H1 (cell line): ENCODE measurements at regions not wholly inside any gene's neighbourhood (a gene's known extent, or its start where the extent isn't known, plus 50 kb on each side); places are given as distances from the start of the nearest gene placed in this dataset.

Experiments
- CTCF ChIA-PET: fragments of 300-600 bp; sonication (Branson Sonifier 250); formaldehyde crosslinking; loops from one replicate; lab custom pipeline; 2021; ENCODE audit not compliant: partially characterized antibody; lab: Charles Lee
- POLR2A ChIA-PET: fragments of 300-600 bp; sonication (Branson Sonifier 250); formaldehyde crosslinking; loops from one replicate; lab custom pipeline; 2021; ENCODE audit warnings: inconsistent platforms; ENCODE audit not compliant: partially characterized antibody; lab: Charles Lee
- DNase-seq, 2 experiments: peaks; one replicate each; pipeline versions ENCODE4 v3.0.0 to v3.0.0-alpha.2; 2010 to 2022; ENCODE audit warnings: low spot score in 2 of 2, low read depth in 1 of 2, mixed read lengths in 1 of 2
- FAIRE-seq: peaks from 2 replicates; lab custom pipeline; 2011; peaks lifted over from hg19 to GRCh38; lab: Jason Lieb, UNC
- H2AFZ ChIP-seq: 2 replicates; pipeline ENCODE4 v1.8.1; 2012; ENCODE audit warnings: low read length, inconsistent platforms
- H2AK5ac ChIP-seq: 2 replicates; pipeline ENCODE4 v1.6.1; 2013; ENCODE audit warnings: low read depth, low read length
- H2BK120ac ChIP-seq: replicated peaks from 2 replicates; pipeline ENCODE3; 2013; ENCODE audit warnings: low read depth, low read length, inconsistent platforms
- H2BK12ac ChIP-seq: 2 replicates; pipeline ENCODE4 v1.6.1; 2013; ENCODE audit warnings: low read depth, low read length
- H2BK15ac ChIP-seq: 2 replicates; pipeline ENCODE4 v1.6.1; 2013; ENCODE audit warnings: low read length
- H2BK20ac ChIP-seq: 2 replicates; pipeline ENCODE4 v1.6.1; 2013; ENCODE audit warnings: low read length
- H2BK5ac ChIP-seq: 2 replicates; pipeline ENCODE4 v1.6.1; 2013; ENCODE audit warnings: low read depth, low read length
- H3K14ac ChIP-seq: 2 replicates; pipeline ENCODE4 v1.6.1; 2013; ENCODE audit warnings: inconsistent platforms; ENCODE audit not compliant: insufficient read length
- H3K18ac ChIP-seq: 2 replicates; pipeline ENCODE4 v1.6.1; 2013; ENCODE audit warnings: low read length; ENCODE audit errors: extremely low read depth
- H3K23ac ChIP-seq: 2 replicates; pipeline ENCODE4 v1.6.1; 2013; ENCODE audit warnings: inconsistent platforms; ENCODE audit not compliant: insufficient read length
- H3K23me2 ChIP-seq: 2 replicates; pipeline ENCODE4 v1.6.1; 2013; ENCODE audit warnings: low read depth, low read length
- H3K27ac ChIP-seq: 2 replicates; pipeline ENCODE4 v1.6.1; 2011; ENCODE audit warnings: low read depth, low read length, inconsistent platforms
- H3K27me3 ChIP-seq, 4 experiments: replicated peaks in 1 of 4; 1 replicate in 1 of 4; 2 replicates in 3 of 4; pipeline versions ENCODE4 v1.6.1 to v1.8.1; 2011 to 2013; ENCODE audit warnings: low read length in 3 of 4, mild to moderate bottlenecking in 3 of 4, inconsistent platforms in 2 of 4, mixed read lengths in 2 of 4, moderate library complexity in 1 of 4; ENCODE audit not compliant: control insufficient read depth in 3 of 4, insufficient read depth in 3 of 4; ENCODE audit errors: extremely low read depth in 1 of 4
- H3K36me3 ChIP-seq, 4 experiments: 2 replicates each; pipeline versions ENCODE4 v1.6.1 to v1.8.1; 2011 to 2013; ENCODE audit warnings: mild to moderate bottlenecking in 4 of 4, low read length in 3 of 4, moderate library complexity in 2 of 4, control low read depth in 1 of 4, inconsistent platforms in 1 of 4; ENCODE audit not compliant: insufficient read depth in 4 of 4, control insufficient read depth in 2 of 4
- H3K4ac ChIP-seq: replicated peaks from 2 replicates; pipeline ENCODE3; 2013; ENCODE audit warnings: low read length, low read depth, mixed read lengths, inconsistent platforms; ENCODE audit not compliant: insufficient read length
- H3K4me1 ChIP-seq, 4 experiments: replicated peaks in 1 of 4; 1 replicate in 1 of 4; 2 replicates in 3 of 4; pipeline versions ENCODE4 v1.6.1 to v1.8.1; 2011 to 2013; ENCODE audit warnings: low read length in 3 of 4, inconsistent platforms in 2 of 4, mixed read lengths in 1 of 4; ENCODE audit not compliant: insufficient read depth in 4 of 4, control insufficient read depth in 3 of 4
- H3K4me2 ChIP-seq, 2 experiments: 2 replicates each; pipeline versions ENCODE4 v1.6.1 to v1.8.1; 2011 to 2013; ENCODE audit warnings: low read depth in 2 of 2, low read length in 2 of 2, control low read depth in 1 of 2, inconsistent platforms in 1 of 2, mild to moderate bottlenecking in 1 of 2; ENCODE audit not compliant: insufficient read depth in 1 of 2
- H3K4me3 ChIP-seq, 4 experiments: fragments of 200-600, 300-600 bp in 1 of 4; sonication (generic), shearing (Covaris generic), sonication (Bioruptor Twin) in 1 of 4; 2 replicates each; pipeline versions ENCODE4 v1.5.1 to v1.8.1; 2011 to 2016; ENCODE audit warnings: low read length in 4 of 4, low read depth in 3 of 4, control low read depth in 2 of 4, inconsistent platforms in 2 of 4, mild to moderate bottlenecking in 2 of 4, mixed read lengths in 1 of 4, moderate library complexity in 1 of 4; ENCODE audit not compliant: insufficient read depth in 2 of 4; ENCODE audit errors: extremely low read depth in 1 of 4
- H3K56ac ChIP-seq: replicated peaks from 2 replicates; pipeline ENCODE3; 2013; ENCODE audit warnings: low read depth, mild to moderate bottlenecking, mixed read lengths, low read length, inconsistent platforms; ENCODE audit not compliant: insufficient read length
- H3K79me1 ChIP-seq: 2 replicates; pipeline ENCODE4 v1.6.1; 2013; ENCODE audit warnings: low read depth, low read length, control low read depth
- H3K79me2 ChIP-seq, 2 experiments: 2 replicates each; pipeline versions ENCODE4 v1.6.1 to v1.8.1; 2012 to 2013; ENCODE audit warnings: low read length in 2 of 2, mild to moderate bottlenecking in 2 of 2, inconsistent platforms in 1 of 2; ENCODE audit not compliant: insufficient read depth in 2 of 2, control insufficient read depth in 1 of 2
- H3K9ac ChIP-seq, 4 experiments: replicated peaks in 1 of 4; 1 replicate in 1 of 4; 2 replicates in 3 of 4; pipeline versions ENCODE4 v1.6.1 to v1.8.1; 2011 to 2013; ENCODE audit warnings: low read depth in 3 of 4, low read length in 3 of 4, control low read depth in 2 of 4, mild to moderate bottlenecking in 2 of 4, moderate library complexity in 2 of 4, inconsistent platforms in 1 of 4; ENCODE audit errors: extremely low read depth in 1 of 4
- H3K9me3 ChIP-seq, 2 experiments: 2 replicates each; pipeline versions ENCODE4 v1.6.1 to v1.8.1; 2012 to 2013; ENCODE audit warnings: mild to moderate bottlenecking in 2 of 2, moderate library complexity in 2 of 2, control low read depth in 1 of 2, inconsistent platforms in 1 of 2, low read depth in 1 of 2, low read length in 1 of 2, mixed read lengths in 1 of 2; ENCODE audit not compliant: insufficient read depth in 2 of 2
- H4K20me1 ChIP-seq, 2 experiments: replicated peaks in 1 of 2; 2 replicates each; pipeline versions ENCODE3 to v1.8.1; 2011 to 2013; ENCODE audit warnings: inconsistent platforms in 2 of 2, low read length in 2 of 2, mild to moderate bottlenecking in 1 of 2; ENCODE audit not compliant: insufficient read depth in 2 of 2, control insufficient read depth in 1 of 2
- H4K5ac ChIP-seq: 2 replicates; pipeline ENCODE4 v1.6.1; 2013; ENCODE audit warnings: low read length, low read depth, mixed read lengths, inconsistent platforms; ENCODE audit not compliant: insufficient read length
- H4K8ac ChIP-seq: 2 replicates; pipeline ENCODE4 v1.8.0; 2013; ENCODE audit warnings: mild to moderate bottlenecking, moderate library complexity, low read length, inconsistent platforms; ENCODE audit not compliant: insufficient read depth; ENCODE audit errors: extremely low read depth
- H4K91ac ChIP-seq: replicated peaks from 2 replicates; pipeline ENCODE3; 2013; ENCODE audit warnings: low read length, mixed read lengths, inconsistent platforms; ENCODE audit not compliant: insufficient read length
- BRCA1 ChIP-seq: IDR thresholded peaks from 2 replicates; pipeline ENCODE4 v1.6.1; 2012; ENCODE audit warnings: low read depth, low read length, improper control_type of control experiment
- CHD1 ChIP-seq: IDR thresholded peaks from 2 replicates; pipeline ENCODE4 v1.6.1; 2012; ENCODE audit warnings: low read depth, low read length, improper control_type of control experiment
- RFX5 ChIP-seq: IDR thresholded peaks from 2 replicates; pipeline ENCODE4 v1.6.1; 2011; ENCODE audit warnings: low read depth, low read length, improper control_type of control experiment, borderline replicate concordance
- SAP30 ChIP-seq: fragments of 300-600 bp; sonication (generic); IDR thresholded peaks from 2 replicates; pipeline ENCODE4 v1.7.1; 2012; ENCODE audit warnings: low read length, moderate library complexity, mild to moderate bottlenecking, inconsistent platforms; ENCODE audit not compliant: insufficient read depth, insufficient replicate concordance
- TAF1 ChIP-seq: IDR thresholded peaks from 2 replicates; pipeline ENCODE4 v1.6.1; 2011; ENCODE audit warnings: mild to moderate bottlenecking, low read depth, low read length
- TBP ChIP-seq: IDR thresholded peaks from 2 replicates; pipeline ENCODE4 v1.6.1; 2011; ENCODE audit warnings: low read depth, low read length, improper control_type of control experiment
- WGBS, 2 experiments: shearing (Covaris generic) in 1 of 2; methylation state at CpG; one replicate each; pipeline versions ENCODE4 v1.1.6 to v1.1.7; 2013 to 2015; ENCODE audit warnings: low lambda C conversion rate in 2 of 2, mixed read lengths in 2 of 2, inconsistent platforms in 1 of 2, low coverage in 1 of 2, missing lambda C conversion rate in 1 of 2; ENCODE audit not compliant: insufficient replicate concordance in 2 of 2, insufficient coverage in 1 of 2, insufficient read length in 1 of 2; ENCODE audit errors: extremely low coverage in 1 of 2, missing lambda C conversion rate in 1 of 2; 5-methylcytosine and 5-hydroxymethylcytosine counted together

- Histone ChIP-seq H2BK20ac (no peak overlapping the region), H2BK120ac (no peak overlapping the region), H3K79me2 (no peaks in the 10 kb centered on the region), H3K18ac (no peak overlapping the region), H3K4me1 (peaks cover 0 to 5% (median 2%) of the 10 kb centered on the region in 4 experiments; a peak in 4 of 7 replicates), H3K56ac (no peak overlapping the region), H3K9me3 (peaks cover 3 to 6% of the 10 kb centered on the region in 2 experiments; a peak in 2 of 4 replicates), H2BK12ac (no peak overlapping the region), H2AK5ac (no peak overlapping the region), H3K4me2 (no peak overlapping the region), H2AFZ (no peak overlapping the region), H2BK5ac (no peak overlapping the region), H3K9ac (no peak overlapping the region), H3K4me3 (no peak overlapping the region), H4K5ac (no peak overlapping the region), H3K79me1 (no peaks in the 10 kb centered on the region), H4K91ac (no peak overlapping the region), H3K36me3 (no peaks in the 10 kb centered on the region), H2BK15ac (no peak overlapping the region), H3K23ac (no peak overlapping the region), H3K27ac (no peak overlapping the region), H3K4ac (no peak overlapping the region), H4K20me1 (no peaks in the 10 kb centered on the region), H4K8ac (no peak overlapping the region), H3K27me3 (no peaks in the 10 kb centered on the region), H3K23me2 (no peaks in the 10 kb centered on the region), H3K14ac (no peak overlapping the region)
- 88% methylated on average over 3 of the region's 3 CpGs; no CpG with 5 or more reads in 1 of the 2 experiments for WGBS, 2 experiments
- FAIRE-seq (no peak), DNase-seq (no peak)
- POLR2A ChIA-PET = no interaction called here
- TF ChIP-seq RFX5 (no peak), CHD1 (no peak), TBP (no peak), SAP30 (no peak), TAF1 (no peak), BRCA1 (no peak)
- CTCF ChIA-PET = interaction anchor here (0.8 kb wide), 1 partner anchor 12 kb away, joined by 3 read pairs; no protein-coding TSS in a partner anchor
Observed at GRCh38 chr4:89506866-89507491, 199.4 kb upstream of the GPRIN3 start.
